GOT3 (cell line): ENCODE measurements at regions not wholly inside any gene's neighbourhood (a gene's known extent, or its start where the extent isn't known, plus 50 kb on each side); places are given as distances from the start of the nearest gene placed in this dataset.

Source experiments
- DNase-seq: peaks from one replicate; lab custom pipeline; 2025; ENCODE audit warnings: mixed read lengths; lab: John Stamatoyannopoulos, UW

- no peak for DNase-seq
These were observed 80.4 kb upstream of the SLCO4A1 start for GRCh38 chr20:62561948-62562347.

DNA sequence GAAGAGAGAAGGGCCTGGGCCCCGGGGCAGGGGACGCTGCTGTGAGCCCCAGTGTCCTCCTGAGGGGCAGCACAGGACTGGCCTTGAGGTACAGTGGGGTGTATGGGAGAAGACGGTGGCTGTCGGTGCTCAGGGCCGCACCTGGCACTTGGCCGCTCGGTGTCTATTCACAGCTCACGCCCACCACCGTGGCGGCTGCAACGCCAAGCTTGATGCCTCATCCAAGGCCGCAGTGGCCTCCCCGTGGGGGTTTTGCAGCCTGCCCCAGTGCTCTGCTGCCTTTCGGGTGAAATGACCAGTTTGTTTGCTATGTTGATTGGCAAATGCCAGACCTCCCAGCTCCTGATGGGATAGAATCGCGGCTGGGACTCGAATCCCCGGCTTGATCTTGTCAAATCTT lies 79.5 kb upstream of the SLCO4A1 start:
- DNase-seq = no peak

- DNase-seq = no peak
These were observed 78.7 kb upstream of the SLCO4A1 start for GRCh38 chr20:62563561-62563960.

DNA sequence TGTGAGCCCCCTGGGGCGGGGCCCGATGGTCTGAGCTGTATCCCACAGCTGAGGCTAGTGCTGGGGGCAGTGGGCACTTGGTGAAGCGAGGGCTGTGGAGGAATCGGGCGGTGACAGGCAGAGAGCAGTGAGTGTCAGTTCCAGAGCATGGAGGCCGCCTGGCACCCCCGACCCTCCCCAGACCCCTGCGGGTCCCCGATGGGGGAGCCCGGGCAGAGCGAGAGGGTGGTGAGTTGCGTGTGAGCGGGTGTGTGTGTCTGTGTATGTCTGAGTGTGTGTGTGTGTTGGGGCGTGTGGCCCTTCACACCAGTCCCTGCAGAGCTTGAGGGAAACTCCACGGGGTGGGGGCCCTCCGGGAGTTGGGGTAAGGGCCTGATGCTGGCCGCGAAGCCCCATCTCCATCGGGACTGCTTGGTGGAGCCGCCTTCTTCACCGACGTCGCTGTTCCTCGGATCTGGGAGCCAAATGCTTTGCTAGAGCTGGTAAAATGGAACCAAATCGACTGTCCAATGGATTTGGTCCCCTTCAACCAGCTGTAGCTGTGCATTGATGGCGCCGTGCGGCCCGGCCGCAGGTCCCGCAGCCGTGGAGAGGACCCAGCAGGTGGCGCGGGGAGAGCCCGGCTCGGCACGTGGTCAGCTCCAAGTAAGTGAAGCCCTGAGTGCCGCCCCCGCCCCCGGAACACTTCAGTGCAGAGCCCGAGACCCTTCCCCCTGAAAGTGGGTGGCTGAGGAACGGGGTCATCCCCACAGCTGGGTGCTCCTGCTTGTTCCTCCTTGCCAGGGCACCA lies 77.7 kb upstream of the SLCO4A1 start:
- DNase-seq = no peak

GRCh38 chr20:62566266-62566665 lies 76.0 kb upstream of the SLCO4A1 start:
- DNase-seq = no peak

DNA sequence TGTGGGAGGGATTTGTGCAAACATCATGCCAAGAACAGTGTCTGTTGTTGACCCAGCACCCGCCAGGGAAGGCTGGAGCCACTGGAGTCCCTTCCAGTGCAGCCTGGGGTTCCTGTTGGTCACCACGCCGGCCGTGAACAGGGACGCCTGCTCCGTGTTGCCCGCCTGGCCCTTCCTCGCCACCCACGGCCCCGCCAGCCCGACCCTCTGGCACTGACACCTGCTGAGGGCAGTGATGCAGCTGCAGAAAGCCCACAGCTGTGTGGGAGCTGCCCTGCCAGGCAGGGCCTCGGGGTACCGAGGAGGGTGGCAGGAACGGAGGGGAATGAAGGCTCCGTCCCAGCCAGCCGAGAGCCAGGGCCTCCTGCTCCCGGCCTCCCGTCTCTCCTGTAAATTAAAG lies 75.5 kb upstream of the SLCO4A1 start:
- DNase-seq = no peak

GRCh38 chr20:62567246-62568044 lies 74.9 kb upstream of the SLCO4A1 start:
- DNase-seq = no peak

- DNase-seq = no peak
These were observed 74.3 kb upstream of the SLCO4A1 start for GRCh38 chr20:62568045-62568389.

- DNase-seq = no peak
These were observed 72.7 kb upstream of the SLCO4A1 start for GRCh38 chr20:62569615-62570014.

DNA sequence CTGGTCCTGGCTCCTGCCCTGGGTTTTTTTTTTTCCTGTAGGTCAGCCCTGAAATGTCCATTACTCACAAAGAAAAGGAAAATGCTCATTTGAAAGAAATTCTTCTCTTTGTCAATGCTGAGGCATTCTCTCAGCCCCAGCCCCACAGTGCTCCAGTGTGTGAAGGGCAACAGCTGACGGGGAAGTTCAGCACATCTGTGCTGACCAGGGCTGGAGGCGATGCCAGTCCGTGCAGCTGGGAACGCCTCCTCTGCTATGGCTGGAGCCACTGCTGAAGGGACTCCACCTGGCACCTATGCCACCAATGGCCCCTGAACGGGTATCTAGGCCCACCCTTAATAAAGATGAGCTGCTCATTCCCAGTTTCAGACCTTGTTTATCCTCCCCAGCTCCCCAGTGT lies 71.9 kb upstream of the SLCO4A1 start:
- no peak for DNase-seq

DNA sequence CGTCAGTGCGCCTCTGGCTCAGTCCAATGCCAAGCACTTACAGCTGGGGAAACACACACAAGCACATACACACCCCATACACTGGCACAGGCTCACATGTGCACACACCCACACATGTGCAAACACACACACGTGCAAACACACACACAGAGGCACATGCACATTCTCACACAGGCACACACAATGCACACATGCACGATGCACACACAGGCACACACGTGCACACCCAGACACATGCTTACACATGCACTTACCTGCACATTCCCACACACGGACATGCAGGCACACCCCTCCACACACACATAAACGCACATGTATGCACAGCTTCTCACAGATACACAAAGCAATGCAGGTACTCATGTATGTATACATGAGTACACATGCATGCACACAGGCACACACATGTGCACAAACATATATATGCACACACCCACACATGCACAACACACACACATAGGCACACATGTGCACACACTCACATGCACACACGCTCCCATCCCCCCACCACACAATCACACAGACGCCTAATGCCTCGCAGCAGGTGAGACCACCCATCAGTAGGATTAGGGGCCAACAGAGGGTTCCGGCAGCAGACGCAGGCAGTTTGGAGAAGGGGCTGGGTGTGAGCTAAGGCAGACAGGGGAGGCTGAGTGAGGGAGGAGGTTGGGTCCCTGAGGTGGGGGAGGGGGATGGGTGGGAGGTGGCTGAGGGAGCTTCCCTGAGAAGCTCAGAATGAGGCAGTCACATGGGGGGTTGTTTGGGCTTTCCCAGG lies 71.2 kb upstream of the SLCO4A1 start:
- DNase-seq = no peak

DNA sequence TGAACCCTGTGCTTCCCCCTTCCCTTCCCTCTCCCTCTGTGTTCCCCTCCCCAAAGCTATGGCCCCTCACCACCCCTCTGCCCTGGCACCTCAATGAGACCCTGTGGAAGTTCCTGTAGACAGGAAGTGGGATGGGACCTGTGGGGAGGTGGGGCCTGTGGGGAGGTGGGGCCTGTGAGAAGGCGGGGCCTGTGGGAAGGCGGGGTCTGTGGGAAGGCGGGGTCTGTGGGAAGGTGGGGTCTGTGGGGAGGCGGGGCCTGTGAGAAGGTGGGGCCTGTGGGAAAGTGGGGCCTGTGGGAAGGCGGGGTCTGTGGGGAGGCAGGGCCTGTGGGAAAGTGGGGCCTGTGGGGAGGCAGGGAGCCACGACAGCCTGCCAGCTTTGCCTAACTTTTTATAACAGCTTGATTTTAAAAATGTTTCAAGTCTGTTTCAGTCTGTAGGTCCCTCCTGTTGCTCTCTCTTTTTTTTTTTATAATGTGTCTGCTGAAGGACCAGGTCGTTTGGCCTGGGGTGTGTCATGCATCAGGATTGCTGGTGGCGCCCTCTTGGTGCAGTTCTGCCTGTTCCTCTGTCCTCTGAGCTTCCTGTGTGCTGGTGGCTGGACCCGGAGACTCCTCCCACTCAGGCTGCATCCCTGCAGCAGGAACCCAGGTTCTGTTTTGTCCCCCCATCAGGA lies 70.5 kb upstream of the SLCO4A1 start:
- no peak for DNase-seq

GRCh38 chr20:62572980-62573379 lies 69.3 kb upstream of the SLCO4A1 start:
- no peak for DNase-seq

DNA sequence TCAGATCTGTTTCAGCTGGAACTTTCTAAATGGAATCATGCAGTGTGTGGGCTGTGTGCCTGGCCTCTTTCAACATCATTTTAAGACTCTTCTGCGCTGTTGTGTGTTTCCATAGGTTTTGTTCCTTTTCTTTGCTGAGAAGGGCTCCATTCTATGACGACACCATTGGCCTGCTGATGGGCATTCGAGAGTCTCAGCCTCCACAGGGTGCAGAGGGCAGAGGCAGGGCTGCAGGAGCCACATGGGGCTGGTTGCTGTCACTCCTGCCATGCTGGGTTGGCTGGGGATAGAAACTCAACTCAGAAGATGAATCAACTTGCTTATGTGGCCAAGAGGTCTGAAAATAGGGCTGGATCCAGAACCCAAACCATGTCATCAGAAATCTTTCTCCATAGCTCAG lies 68.5 kb upstream of the SLCO4A1 start:
- no peak for DNase-seq

- DNase-seq = no peak
These were observed 67.9 kb upstream of the SLCO4A1 start for GRCh38 chr20:62574230-62574993.

DNA sequence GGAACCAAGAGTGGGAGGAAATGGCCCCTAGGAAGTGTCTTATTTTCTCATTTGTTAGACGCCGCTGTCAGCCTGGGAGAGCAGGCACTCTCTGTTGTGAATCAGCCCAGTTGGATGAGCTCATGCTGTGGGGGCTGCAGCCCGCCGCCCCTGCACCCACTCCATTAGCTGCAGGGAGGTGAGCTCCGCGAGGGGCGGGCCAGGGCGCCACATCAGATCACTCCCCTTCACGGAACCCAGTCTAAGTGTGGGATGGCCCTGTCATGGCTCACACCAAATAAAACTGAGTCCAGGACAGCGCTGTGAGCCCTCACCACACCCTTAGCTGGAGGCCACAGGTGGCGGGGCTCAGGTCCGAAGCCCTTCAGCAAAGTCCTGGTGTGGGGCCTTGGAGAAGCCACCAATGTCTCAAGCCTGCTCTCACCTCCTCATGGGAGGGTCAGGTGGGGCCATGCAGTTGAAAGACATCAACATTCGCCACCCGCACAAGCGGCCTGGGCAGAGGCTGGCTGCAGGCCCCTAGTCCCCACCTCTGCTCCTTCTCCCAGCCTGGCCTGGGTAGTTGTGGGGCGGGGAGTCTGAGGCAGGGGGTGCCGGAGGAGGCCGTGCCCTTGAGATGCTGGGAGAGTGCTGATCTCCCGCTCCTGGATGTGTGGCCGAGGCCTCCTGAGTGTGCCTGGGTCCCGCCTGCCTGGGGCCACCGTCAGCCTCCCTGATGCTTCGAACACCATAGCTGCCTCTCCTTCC lies 66.2 kb upstream of the SLCO4A1 start:
- DNase-seq = no peak

- DNase-seq = no peak
These were observed 65.4 kb upstream of the SLCO4A1 start for GRCh38 chr20:62576815-62577489.

GRCh38 chr20:62577490-62577836 lies 64.8 kb upstream of the SLCO4A1 start:
- DNase-seq = no peak

- DNase-seq = no peak
These were observed 63.9 kb upstream of the SLCO4A1 start for GRCh38 chr20:62578294-62578897.

GRCh38 chr20:62580052-62580451 lies 62.3 kb upstream of the SLCO4A1 start:
- DNase-seq = no peak
